ENCODE measurements at regions not wholly inside any gene's neighbourhood (a gene's known extent, or its start where the extent isn't known, plus 50 kb on each side); places are given as distances from the start of the nearest gene placed in this dataset.
"Not testable (repeated sequence)": the region's sequence is repeated elsewhere in the genome, so short reads cannot be mapped to it uniquely, and the experiment has no call there.

DNA sequence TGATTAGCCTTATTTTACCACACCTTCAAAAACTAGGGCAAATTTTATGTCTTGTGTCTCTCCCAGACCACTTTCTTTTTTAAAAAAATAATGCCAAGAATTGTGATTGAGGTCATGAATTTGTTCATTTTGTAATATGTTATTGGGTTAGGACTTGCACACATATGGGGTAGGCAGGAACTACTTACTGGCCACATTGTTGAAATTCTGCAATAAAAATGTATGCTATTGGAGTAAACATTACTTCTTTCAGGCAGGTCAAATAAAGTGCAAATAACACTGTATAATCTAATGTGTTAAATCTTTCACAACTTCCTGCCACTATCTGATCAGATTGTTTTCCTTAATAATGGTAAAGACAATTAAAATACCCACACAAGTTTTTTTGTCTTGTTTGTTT, 166.6 kb upstream of the COL11A1 start:
- H3K9me3 Mint-ChIP-seq (ENCODE audit: unreplicated experiment) = no peaks in the 10 kb centered on the region
- H3K4me1 Mint-ChIP-seq (ENCODE audit: low read depth, unreplicated experiment) = no peaks in the 10 kb centered on the region
- no peaks in the 10 kb centered on the region for H3K36me3 Mint-ChIP-seq (ENCODE audit: unreplicated experiment)
- TF ChIP-seq, protein P1, sequence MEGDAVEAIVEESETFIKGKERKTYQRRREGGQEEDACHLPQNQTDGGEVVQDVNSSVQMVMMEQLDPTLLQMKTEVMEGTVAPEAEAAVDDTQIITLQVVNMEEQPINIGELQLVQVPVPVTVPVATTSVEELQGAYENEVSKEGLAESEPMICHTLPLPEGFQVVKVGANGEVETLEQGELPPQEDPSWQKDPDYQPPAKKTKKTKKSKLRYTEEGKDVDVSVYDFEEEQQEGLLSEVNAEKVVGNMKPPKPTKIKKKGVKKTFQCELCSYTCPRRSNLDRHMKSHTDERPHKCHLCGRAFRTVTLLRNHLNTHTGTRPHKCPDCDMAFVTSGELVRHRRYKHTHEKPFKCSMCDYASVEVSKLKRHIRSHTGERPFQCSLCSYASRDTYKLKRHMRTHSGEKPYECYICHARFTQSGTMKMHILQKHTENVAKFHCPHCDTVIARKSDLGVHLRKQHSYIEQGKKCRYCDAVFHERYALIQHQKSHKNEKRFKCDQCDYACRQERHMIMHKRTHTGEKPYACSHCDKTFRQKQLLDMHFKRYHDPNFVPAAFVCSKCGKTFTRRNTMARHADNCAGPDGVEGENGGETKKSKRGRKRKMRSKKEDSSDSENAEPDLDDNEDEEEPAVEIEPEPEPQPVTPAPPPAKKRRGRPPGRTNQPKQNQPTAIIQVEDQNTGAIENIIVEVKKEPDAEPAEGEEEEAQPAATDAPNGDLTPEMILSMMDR (IDR thresholded peaks at IDR 0.05; ENCODE audit: partially characterized antibody, unreplicated experiment) = no peak
- no peak for DNase-seq
- no peak overlapping the region for H3K4me3 Mint-ChIP-seq (ENCODE audit: unreplicated experiment)
- peaks cover 2% of the 10 kb centered on the region for H3K27me3 Mint-ChIP-seq (ENCODE audit: unreplicated experiment)
- H3K27ac Mint-ChIP-seq (ENCODE audit: unreplicated experiment) = no peak overlapping the region

DNA sequence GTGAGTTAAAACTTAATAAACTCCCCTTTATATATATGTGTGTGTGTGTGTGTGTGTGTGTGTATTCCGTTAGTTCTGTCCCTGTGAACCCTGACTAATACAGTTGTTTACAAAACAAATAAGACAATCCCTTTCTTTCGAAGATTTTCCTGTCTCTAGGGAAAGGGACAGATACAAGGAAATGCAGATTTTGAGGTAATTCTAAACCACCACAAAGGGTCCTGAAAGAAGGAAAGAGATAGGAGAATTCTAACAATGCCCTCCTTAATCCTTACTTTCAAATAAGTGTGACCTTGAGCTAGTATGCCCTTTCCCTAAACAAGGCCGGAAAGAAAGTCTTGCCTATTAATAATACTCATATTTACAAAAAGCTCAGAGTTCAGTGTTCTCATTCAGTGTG, 164.8 kb upstream of the COL11A1 start:
- H3K27me3 Mint-ChIP-seq (ENCODE audit: unreplicated experiment) = peaks cover 2% of the 10 kb centered on the region
- H3K4me1 Mint-ChIP-seq (ENCODE audit: low read depth, unreplicated experiment) = no peaks in the 10 kb centered on the region
- H3K9me3 Mint-ChIP-seq (ENCODE audit: unreplicated experiment) = no peaks in the 10 kb centered on the region
- no peaks in the 10 kb centered on the region for H3K36me3 Mint-ChIP-seq (ENCODE audit: unreplicated experiment)
- H3K4me3 Mint-ChIP-seq (ENCODE audit: unreplicated experiment) = no peak overlapping the region
- TF ChIP-seq, protein P1 (IDR thresholded peaks at IDR 0.05; ENCODE audit: partially characterized antibody, unreplicated experiment) = no peak
- no peak overlapping the region for H3K27ac Mint-ChIP-seq (ENCODE audit: unreplicated experiment)
- no peak for DNase-seq

DNA sequence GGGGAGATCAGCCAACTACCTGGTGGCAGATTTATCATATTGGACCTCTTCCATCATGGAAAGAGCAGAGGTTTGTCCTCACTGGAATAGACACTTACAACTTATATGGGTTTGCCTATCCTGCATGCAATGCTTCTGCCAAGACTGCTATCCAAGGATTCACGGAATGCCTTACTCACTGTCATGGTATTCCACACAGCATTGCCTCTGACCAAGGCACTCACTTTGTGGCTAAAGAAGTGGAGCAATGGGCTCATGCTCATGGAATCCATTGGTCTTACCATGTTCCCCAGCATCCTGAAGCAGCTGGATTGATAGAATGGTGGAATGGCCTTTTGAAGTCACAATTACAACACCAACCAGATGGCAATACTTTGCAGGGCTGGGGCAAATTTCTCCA, 163.1 kb upstream of the COL11A1 start:
- not testable (repeated sequence) for DNase-seq; H3K9me3 Mint-ChIP-seq (ENCODE audit: unreplicated experiment); H3K4me3 Mint-ChIP-seq (ENCODE audit: unreplicated experiment); H3K4me1 Mint-ChIP-seq (ENCODE audit: low read depth, unreplicated experiment); H3K36me3 Mint-ChIP-seq (ENCODE audit: unreplicated experiment); H3K27me3 Mint-ChIP-seq (ENCODE audit: unreplicated experiment); H3K27ac Mint-ChIP-seq (ENCODE audit: unreplicated experiment)

DNA sequence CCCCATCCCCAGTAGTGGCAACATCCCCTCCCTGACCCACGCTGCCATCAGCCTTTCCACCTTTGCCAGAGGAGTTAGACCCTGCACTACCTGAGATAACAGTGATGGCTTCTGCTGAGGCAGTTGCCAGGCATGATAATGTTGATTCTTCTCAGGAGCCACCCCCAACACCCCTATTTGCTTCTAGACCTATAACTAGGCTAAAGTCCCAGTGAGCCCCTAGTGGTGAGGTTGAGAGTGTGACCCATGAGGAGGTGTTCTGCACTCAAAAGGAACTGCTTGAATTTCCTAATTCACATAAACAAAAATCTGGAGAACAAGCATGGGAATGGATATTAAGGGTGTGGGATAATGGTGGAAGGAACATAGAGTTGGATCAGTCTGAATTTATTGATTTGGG, 159.6 kb upstream of the COL11A1 start:
- no peaks in the 10 kb centered on the region for H3K9me3 Mint-ChIP-seq (ENCODE audit: unreplicated experiment)
- no peak overlapping the region for H3K4me3 Mint-ChIP-seq (ENCODE audit: unreplicated experiment)
- TF ChIP-seq, protein P1 (IDR thresholded peaks at IDR 0.05; ENCODE audit: partially characterized antibody, unreplicated experiment) = no peak
- no peak for DNase-seq
- H3K4me1 Mint-ChIP-seq (ENCODE audit: low read depth, unreplicated experiment) = no peaks in the 10 kb centered on the region
- no peaks in the 10 kb centered on the region for H3K36me3 Mint-ChIP-seq (ENCODE audit: unreplicated experiment)
- no peak overlapping the region for H3K27ac Mint-ChIP-seq (ENCODE audit: unreplicated experiment)
- H3K27me3 Mint-ChIP-seq (ENCODE audit: unreplicated experiment) = peaks cover 2% of the 10 kb centered on the region

DNA sequence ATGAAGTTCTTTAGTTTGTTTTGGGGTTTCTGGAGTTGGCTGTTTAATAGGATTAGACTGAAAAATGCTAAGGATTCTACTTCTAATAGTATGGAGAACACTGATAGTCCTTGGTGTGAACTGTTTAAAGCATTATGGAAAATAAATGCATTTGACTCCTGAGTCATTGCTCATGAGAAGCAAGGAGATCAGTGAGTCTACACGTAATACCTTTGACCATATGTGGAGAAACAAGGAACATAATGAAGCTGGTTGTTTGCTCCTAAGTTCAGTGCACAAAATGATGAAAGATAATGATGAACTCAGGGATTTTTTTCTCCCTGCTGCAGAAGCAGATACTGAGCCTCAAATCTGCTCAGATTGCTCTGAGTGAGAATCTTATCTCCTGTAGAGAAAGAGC, 158.9 kb upstream of the COL11A1 start:
- no peaks in the 10 kb centered on the region for H3K4me1 Mint-ChIP-seq (ENCODE audit: low read depth, unreplicated experiment)
- TF ChIP-seq, protein P1 (IDR thresholded peaks at IDR 0.05; ENCODE audit: partially characterized antibody, unreplicated experiment) = no peak
- H3K27ac Mint-ChIP-seq (ENCODE audit: unreplicated experiment) = no peak overlapping the region
- peaks cover 2% of the 10 kb centered on the region for H3K27me3 Mint-ChIP-seq (ENCODE audit: unreplicated experiment)
- DNase-seq = no peak
- no peak overlapping the region for H3K4me3 Mint-ChIP-seq (ENCODE audit: unreplicated experiment)
- H3K36me3 Mint-ChIP-seq (ENCODE audit: unreplicated experiment) = no peaks in the 10 kb centered on the region
- H3K9me3 Mint-ChIP-seq (ENCODE audit: unreplicated experiment) = no peaks in the 10 kb centered on the region

DNA sequence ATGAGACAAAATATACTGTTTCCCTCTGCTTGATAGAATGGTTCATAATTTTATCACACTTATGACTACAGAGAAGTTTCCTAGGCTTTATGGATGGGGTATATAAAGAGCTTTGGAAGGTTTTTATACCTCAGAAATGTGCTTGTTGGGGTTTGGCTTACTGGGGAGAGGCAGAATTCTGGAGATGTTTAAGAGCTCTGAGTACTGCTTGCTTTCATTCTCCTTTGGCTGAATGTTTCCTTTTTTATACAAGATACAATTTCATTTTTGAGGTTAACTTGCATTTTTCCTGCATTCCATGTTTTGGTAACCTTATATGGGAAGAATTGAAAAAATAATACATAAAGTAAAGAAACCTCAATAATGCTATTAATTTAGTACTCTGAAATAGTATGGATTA, 157.7 kb upstream of the COL11A1 start:
- Mint-ChIP-seq H3K4me3 (ENCODE audit: unreplicated experiment) (no peak overlapping the region), H3K27me3 (ENCODE audit: unreplicated experiment) (peaks cover 2% of the 10 kb centered on the region), H3K27ac (ENCODE audit: unreplicated experiment) (no peak overlapping the region), H3K36me3 (ENCODE audit: unreplicated experiment) (no peaks in the 10 kb centered on the region), H3K9me3 (ENCODE audit: unreplicated experiment) (no peaks in the 10 kb centered on the region), H3K4me1 (ENCODE audit: low read depth, unreplicated experiment) (no peaks in the 10 kb centered on the region)
- TF ChIP-seq, protein P1 (IDR thresholded peaks at IDR 0.05; ENCODE audit: partially characterized antibody, unreplicated experiment) = no peak
- DNase-seq = no peak

All from glutamatergic neuron (in vitro differentiated cells).